HG03064 (cell line): ENCODE measurements at regions not wholly inside any gene's neighbourhood (a gene's known extent, or its start where the extent isn't known, plus 50 kb on each side); places are given as distances from the start of the nearest gene placed in this dataset.

ENCODE experiments used
- ATAC-seq: cut with Tn5 transposase; IDR thresholded peaks from one replicate; pipeline ENCODE4 v1.9.1; 2021; ENCODE audit warnings: low read depth; ENCODE audit not compliant: unreplicated experiment

DNA sequence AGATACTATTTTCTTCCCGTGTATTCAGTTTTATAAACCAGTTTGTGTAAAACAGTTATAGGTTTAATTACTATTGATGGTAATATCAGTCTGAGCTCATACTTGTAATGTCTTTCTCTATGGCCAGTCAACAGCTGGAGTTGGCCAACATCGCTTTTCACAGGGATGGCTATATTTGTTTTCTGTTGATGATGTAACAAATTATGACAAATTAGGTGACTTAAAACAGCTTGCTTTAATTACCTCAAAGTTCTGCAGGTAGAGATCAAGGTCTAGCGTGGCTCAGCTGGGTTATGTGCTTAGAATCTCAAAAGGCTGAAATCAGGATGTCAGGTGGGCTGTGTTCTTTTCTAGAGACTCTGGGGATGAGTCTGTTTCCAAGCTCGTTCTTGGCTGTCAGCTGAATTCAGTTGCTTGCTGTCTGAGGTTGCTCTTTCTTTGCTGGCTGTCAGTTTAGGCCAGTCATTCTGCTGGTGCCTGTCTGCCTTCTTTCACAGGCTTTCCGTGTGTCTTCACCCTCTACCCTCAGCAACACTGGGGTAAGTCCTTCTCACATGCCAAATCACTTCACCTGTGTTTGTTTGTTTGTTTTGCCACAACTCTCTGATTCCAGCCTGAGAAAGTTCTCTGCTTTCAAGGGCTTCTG, 370.2 kb upstream of the E2F7 start:
- ATAC-seq: no peak

DNA sequence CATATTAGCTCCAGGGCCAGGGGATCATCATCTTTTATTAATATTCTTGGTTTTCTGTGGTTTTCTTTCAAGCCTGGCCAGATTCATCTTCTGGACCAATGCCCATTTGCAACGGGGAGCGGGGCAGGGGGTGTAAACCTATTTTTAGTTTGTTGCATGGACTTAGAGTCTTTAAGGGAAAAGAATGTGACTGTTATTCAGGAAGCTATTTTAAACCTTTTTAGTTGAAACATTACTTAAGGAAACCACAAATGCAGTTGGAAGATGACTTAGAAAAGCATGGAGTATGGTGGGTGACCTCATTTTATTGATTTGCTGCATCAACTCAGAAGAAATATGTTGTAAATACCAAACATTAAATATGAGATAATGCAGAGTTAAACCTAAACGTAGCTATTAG, 368.4 kb upstream of the E2F7 start:
- no peak for ATAC-seq

DNA sequence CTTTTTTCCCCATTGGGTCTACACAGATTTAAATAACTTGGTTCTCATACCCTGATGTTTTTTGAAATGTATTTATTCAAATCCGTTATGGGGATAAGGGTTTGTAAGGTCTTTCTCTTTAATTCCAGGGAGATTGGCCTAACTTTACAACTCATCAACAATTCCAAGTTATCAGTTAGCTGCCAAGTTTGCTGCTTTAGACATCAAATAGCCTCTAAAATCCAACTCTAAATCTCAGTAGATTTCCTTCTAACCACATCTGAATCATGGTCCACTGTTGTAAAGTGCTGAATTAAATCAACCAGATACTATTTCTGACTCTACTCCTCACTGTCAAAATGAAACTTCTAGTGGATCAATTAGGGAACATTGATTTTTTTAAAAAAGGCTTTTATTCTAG, 364.1 kb upstream of the E2F7 start:
- no peak for ATAC-seq

DNA sequence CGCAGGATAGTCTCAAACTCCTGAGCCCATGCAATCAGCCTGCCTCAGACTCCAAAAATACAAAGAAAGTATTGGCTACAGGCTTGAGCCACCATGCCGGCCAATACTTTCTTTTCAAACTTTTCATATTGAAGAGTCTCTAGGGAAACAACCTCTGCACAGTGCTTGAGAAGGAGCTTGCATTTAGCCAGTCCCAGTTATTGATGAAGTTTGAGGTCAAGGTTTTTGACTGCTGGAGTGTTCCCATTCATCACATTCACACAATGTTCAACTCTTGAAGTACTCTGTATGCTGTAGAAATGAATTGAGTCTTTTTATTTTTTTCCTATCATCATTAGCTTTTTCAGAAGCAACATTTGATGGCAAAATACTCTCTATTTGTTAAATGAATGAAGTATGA, 355.8 kb upstream of the E2F7 start:
- ATAC-seq: no peak

DNA sequence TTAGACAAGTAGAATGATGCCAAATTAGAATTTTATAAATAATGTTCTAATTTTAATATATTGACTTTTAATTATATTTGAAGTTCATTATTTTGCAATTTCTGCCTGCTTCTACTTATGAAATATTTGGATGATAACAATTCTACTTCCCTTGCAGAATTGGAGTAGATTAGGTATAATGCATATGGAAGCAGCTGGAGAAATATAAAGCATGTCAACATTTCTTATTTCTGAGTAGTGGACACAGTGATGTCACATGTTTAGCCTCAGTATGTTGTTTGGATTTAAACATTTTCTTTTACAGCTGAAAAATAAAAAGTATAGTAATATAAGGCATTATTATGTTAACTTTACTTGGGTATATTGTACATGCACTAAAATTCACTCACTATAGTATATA, 344.2 kb upstream of the E2F7 start:
- no peak for ATAC-seq

DNA sequence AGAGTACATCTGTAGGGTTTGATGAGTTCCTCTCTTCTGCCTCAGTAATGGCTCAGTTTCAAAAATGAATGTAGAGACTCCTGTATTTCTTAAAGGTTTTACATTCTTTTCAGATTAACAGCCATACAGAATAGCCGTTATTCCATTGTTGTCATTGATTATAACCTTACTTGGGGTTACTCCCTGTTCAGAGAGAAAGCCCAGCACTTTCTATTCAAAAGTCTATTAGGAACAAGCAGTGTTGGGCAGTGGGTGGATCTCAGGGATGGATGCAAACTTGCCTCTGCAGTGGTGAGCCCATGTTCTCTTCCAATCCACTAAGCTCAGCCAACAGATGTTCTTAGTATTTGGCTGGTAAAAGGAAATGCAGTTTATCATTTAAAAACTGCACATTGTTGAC, 342.6 kb upstream of the E2F7 start:
- no peak for ATAC-seq

DNA sequence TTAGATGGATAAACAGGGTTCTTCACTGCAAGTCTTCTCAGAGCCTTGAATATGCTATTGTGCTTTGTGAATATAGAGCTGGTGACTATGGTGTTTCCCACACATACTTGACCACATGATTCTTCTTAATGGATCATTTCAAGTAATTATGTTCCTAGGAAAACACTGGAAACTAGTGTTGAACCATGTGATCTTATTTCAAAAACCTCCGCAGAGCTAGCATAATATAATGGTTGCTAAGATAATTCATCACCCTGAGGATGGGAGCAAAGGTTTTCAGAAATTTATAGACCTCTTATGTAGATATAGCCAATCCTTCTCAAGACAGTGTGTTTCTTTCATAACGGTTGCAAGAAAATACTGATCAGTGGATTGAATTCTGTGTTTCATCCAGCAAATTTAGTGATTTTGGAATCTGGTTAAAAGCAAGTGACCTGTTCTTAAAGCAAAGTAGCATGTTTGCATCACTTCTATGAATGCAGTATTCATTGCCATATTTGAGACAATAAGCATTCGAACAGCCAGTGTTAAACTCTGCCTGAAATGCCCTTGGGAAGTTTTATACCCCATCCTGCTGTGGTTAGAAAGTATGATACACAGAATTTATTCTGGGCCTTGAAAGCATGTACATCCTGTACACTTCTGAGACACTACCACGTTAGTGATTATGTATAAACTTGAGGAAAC, 341.0 kb upstream of the E2F7 start:
- ATAC-seq: no peak

DNA sequence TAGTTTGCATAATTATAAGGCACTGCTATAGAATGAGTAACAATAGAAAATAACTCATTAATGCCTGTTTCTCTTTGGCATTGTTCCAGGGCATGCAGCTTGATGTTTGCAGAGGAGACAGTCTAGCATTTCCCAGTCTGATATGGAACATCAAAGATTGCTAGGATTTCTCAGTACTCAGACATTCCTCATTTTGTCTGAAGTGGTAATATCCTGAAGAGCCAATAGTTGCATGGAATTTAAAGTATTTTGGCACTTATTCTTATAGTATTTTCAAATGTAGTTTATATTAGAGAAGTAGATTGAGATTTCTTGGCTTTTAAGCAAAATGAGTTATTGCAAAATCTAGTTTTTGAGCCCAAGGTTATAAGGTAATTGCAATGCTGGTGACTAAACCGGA, 337.3 kb upstream of the E2F7 start:
- no peak for ATAC-seq

DNA sequence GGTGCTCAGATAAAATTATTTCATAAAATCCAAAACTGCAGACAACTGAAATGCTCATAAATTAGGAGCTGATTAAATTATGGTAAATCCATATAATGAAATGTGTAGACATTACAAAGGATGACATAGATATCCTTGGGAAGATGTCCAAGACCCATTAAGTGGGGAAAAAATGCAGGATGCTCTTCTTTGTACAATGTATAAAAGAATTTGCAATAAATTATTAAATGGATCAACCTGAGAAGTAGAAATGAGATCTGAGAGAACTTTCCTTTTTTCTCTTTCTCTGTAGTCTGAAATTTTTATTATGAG, 336.4 kb upstream of the E2F7 start:
- ATAC-seq: no peak

DNA sequence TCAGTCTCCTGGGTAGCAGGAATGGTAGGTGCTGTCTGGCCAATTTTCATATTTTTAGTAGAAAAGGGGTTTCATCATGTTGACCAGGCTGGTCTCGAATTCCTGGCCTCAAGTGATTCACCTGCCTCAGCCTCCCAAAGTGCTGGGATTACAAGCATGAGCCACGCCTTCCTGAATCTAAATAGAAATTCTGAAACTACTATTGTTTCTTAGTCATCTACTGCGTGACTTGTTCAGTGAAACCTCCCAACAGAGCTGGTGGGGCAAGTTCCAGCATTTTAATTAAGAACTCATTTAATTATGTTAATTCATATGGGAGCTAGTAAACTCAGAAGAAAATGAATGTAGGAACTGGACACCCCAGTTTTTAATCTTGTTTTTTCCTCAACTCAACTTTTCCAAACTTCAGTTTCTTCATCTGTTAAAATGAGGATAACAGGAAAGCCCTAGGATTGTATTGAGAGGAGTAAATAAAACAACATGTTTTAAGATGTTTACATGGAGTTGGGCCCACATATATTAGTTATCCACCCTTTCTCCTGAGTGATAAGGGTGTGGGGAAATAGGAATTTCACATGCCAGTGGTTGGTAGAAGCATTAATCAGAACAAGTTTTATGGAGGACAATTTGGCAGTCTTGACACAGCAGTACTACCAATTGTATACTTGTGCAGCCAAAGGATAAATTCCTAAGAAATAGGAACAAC, 335.8 kb upstream of the E2F7 start:
- no peak for ATAC-seq

DNA sequence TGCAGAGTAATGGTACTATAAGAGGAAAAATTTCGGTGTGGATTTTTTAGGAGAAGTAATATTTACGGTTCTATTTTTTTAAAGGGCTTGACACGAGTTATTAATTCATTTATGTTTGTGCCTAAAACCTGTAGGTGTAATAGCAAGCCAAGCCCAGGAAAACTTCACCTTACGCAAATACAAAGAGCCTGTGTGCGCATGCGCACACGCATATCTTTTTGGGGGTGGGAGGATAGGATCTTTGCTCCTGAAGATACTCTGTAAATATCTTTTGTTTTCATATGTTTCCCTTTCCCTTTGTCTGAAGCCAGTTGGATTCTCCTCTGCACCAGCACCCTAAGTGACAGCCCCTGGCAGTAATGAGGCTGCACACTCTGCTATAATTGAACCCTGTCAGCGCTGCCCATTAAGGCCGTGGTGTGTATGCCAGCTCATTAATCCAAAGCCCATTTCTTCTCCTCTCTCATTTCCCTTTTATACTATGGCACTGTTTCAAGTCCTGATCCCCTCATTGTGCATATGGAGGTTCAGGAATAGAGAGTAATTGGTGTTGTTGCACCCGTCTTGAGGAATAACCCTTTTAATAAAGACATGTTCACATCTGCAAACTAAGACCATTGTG, 327.2 kb upstream of the E2F7 start:
- no peak for ATAC-seq

DNA sequence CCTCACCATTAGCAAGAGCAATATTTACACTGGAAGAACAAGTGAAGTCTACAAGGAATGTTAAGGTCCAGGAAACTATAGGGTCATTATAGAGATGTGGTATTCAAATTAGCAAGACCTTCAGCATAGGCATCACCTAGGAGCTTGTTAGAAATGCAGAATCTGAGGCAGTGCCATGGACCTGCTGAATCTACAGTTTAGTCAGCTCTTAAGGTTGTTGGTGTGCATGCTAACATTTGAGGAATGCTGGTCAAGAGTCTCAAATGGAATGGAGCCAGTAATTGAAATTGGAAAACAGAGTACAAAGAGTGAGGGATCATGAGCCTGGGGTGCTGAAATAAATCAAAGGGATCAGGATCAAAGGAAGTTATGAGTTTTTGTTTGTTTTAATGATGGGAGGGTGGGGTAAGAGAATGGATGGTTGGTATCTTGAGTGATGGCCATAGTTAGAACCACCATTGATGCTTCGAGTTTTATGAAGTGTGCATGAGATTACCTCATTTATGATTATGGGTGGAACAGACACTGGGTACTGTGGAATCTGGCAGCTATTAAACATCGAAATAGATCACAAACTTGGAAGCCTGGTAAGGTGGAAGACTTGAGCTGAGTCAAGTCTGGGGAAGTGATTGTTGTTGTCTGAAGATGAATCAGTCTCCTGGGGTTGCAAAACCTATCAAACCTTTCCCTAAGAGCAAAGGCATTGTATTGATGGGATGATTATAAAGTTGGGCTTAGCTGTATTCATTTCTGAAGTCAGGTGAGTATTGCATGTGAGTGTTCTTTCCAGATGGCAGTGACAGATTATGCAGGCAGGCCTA, 323.3 kb upstream of the E2F7 start:
- ATAC-seq: no peak

DNA sequence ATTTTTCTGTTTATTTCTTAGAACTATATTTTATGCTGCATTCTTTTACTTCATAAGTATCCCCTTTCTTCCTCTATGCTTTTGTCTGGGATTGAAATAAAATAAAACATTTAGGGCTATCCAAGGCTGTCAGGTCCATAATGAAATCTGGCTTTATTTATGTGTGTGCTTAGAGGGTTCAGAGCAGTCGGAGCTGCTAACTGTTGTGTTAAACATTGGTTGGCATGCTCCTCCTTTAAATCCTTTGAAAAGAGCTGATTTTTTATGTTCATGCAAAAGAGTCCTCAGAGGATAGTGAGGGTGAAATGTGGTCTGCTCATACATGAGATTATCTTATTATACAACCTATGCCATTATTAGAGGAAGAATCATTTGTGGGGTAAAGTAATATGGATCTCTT, 322.3 kb upstream of the E2F7 start:
- ATAC-seq: no peak

DNA sequence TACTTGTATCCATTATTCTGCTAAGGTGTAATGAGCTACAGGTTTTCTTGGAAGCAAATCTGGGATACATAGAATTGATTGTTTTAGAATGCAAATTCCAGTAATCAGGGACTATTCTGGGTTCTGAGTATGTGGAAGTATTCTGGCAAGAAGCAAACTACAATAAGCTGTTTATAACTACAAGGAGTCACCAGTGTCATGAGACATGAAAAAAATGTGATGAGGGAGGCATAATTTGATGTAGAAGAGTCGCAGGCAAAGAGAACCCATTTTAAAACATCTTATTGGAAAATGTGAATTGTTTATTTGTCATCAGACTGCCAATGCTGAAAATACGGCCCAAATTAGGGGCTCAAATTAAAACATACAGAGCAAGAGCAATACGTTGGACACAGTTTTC, 321.8 kb upstream of the E2F7 start:
- no peak for ATAC-seq

DNA sequence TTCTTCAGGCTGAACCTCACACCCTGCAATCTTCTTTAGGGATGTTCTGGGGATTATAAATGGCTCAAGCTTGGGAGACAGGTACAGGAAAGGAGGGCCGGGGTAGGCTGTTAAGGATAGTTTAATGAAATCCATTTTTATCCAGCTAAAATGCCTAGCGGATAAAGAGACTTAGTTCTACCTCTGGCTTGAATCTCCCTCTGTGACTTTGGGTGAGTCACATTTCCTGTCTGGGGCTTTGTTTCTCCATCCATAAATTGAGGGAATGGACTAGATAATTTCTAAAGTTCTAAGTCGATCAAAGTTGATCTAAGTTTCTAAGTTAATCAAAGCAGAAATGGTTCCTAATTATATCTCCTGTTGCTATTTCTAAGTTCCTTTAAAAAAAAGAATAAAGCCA, 319.6 kb upstream of the E2F7 start:
- ATAC-seq: no peak

DNA sequence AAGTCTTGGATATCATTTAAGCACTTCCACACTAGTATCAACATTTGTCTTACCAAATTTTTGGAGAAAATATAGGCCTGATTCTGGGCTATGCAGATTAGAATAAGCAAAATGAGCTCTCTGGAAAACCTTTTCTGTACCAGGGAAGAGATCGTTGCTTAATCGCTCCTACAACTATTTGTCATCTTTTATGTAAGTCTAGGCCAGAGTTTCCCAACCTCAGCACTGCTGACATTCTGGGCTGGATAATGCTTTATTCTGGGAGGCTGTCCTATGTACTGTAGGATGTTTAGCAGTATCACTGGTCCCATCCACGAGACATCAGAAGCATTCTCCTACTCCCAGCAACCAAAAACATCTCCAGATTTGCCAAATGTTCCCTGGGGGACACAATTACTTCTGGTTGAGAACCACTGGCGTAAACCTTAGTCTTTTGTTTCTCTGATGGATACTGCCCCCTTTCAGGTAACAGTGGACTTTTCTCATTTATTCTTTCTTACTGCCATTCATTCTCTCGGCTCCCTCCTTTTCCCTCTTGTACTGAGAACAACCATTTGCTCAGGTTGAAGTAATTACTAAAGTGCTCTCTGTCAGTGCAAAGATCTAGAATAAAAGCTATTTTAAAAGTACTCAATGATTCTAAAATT, 316.9 kb upstream of the E2F7 start:
- ATAC-seq: no peak

DNA sequence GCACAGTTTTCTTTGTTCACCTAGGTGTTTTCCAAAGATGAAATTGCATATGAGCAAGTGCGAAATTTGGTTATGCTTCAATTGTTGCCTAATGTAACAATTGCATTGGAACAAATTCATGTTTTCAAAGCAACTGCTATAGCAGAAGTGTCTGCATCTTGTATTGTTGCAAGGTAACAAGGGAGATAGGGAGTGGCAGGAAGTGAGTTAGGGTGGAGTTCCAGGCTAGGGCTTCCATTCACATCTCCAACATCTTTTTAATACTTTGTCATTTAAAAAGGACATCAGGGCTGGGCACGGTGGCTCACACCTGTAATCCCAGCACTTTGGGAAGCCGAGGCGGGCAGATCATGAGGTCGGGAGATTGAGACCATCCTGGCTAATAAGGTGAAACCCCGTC, 312.3 kb upstream of the E2F7 start:
- no peak for ATAC-seq

DNA sequence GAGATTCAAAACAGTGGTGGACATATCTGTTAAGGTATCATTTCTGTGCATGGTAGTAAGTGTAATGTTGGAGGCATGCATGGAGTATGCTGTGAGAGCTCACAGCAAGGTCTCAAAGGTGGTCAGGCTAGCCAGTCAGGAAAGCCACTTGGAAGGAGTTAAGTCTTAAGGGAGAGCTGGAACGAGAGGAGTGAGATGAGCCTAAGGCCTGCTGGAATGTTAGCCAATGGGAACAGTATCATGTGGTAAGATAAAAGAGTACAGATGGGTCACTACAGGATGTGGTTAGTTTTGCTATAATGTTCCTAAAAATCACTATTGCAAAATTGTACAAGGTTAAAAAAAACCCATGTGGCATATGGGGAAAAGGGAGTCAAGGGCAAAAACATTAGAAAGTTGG, 311.7 kb upstream of the E2F7 start:
- ATAC-seq: no peak

DNA sequence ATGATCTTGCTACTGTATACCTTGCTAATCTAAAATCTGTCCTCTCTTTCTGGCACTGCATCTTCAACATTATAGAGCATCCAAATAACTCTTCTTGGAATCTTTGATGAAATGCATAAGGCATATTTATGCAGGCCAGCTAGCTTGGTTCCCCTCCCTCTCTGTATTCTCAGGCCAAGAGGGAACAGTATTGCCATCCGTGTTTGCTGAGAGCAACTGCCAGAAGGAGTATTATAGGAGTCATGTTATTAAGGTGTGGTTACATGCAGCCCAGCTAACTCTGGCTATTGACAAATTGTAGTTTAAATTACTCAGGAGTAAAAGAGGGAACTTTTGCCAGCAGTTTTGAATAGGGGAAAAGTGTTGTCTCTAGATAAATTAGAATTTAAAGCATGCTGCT, 309.3 kb upstream of the E2F7 start:
- ATAC-seq: no peak

DNA sequence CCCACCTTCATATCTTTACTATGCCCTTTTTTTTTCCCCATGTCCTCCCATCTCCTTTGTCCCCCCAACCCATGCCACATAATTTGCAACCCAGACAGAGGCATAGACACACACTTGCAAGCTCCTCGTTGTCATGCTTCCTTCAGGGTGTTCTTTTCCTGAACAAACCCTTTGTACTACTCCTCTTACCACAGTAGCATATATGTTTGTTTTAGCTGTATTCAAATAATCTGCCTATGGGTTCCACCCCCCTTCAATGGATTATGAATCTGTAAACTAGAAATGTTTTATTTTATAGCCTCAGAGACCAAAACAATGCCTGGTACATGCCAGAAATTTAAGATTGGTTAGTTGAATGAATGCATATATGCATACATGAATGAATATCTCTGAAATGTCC, 307.1 kb upstream of the E2F7 start:
- ATAC-seq: no peak

DNA sequence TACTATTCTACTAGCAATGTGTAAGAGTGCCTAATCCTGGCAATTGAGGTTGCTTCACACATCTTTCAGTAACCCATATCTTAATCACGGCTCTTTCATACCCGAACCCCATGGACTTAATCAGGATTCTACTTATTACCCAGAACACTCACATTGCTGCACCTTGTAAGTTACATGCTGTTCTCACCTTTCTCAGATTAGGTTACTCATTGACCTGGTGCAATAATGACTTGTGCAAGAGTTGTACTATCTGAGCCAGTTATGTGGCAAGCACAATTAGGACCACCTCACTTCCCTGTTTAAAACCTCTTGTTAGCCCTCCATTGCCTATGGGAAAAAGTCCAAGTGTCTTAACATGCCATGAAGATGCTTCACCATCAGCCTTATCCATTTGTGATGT, 306.7 kb upstream of the E2F7 start:
- ATAC-seq: no peak
